ENCODE measurements at regions not wholly inside any gene's neighbourhood (a gene's known extent, or its start where the extent isn't known, plus 50 kb on each side); places are given as distances from the start of the nearest gene placed in this dataset.

GRCh38 chr1:5490635-5491034 is 501.6 kb downstream of the NPHP4 start:
- H3K9me3 ChIP-seq (ENCODE audit: low read length): no peaks in the 10 kb centered on the region
- H3K9ac ChIP-seq (ENCODE audit: low read length): no peak overlapping the region
- H3K36me3 ChIP-seq (ENCODE audit: insufficient read depth, low read length): no peaks in the 10 kb centered on the region
- TF ChIP-seq REST (IDR thresholded peaks at IDR 0.05; ENCODE audit: borderline replicate concordance): no peak
- no peak for TF ChIP-seq CTCF (IDR thresholded peaks at IDR 0.05; ENCODE audit: poor library complexity, severe bottlenecking)
- no peak for TF ChIP-seq RAD21 (conservative IDR thresholded peaks at IDR 0.05)
- TF ChIP-seq SMC3 (conservative IDR thresholded peaks at IDR 0.05; ENCODE audit: poor library complexity): no peak
- no peak for TF ChIP-seq EZH2 (IDR thresholded peaks at IDR 0.05; ENCODE audit: borderline replicate concordance, insufficient read depth, low read length, poor library complexity, severe bottlenecking)
- no peak overlapping the region for H3K4me2 ChIP-seq (ENCODE audit: low read length)
- no peaks in the 10 kb centered on the region for H3K9me2 ChIP-seq (ENCODE audit: insufficient read depth, low read length)
- H3K27ac ChIP-seq (ENCODE audit: low read length): no peak overlapping the region
- H4K20me1 ChIP-seq (ENCODE audit: insufficient read depth): no peaks in the 10 kb centered on the region
- no peaks in the 10 kb centered on the region for H3F3A ChIP-seq (ENCODE audit: insufficient read depth, low read length, poor library complexity, severe bottlenecking)
- H3K79me2 ChIP-seq (replicated peaks; ENCODE audit: insufficient read depth, low read length): no peaks in the 10 kb centered on the region
- no peak overlapping the region for H3K4me3 ChIP-seq (ENCODE audit: low read length)
- no peaks in the 10 kb centered on the region for H3K27me3 ChIP-seq (ENCODE audit: insufficient read depth, low read depth, low read length)
- H2AFZ ChIP-seq (ENCODE audit: low read depth, low read length): no peak overlapping the region

GRCh38 chr1:5488448-5488847 is 503.8 kb downstream of the NPHP4 start:
- Histone ChIP-seq H3K9me2 (ENCODE audit: insufficient read depth, low read length) (no peaks in the 10 kb centered on the region), H3K4me3 (ENCODE audit: low read length) (no peak overlapping the region), H4K20me1 (ENCODE audit: insufficient read depth) (no peaks in the 10 kb centered on the region), H3K9ac (ENCODE audit: low read length) (no peak overlapping the region), H3K27ac (ENCODE audit: low read length) (no peak overlapping the region), H3F3A (ENCODE audit: insufficient read depth, low read length, poor library complexity, severe bottlenecking) (no peaks in the 10 kb centered on the region), H3K36me3 (ENCODE audit: insufficient read depth, low read length) (no peaks in the 10 kb centered on the region), H3K4me2 (ENCODE audit: low read length) (no peak overlapping the region), H2AFZ (ENCODE audit: low read depth, low read length) (no peak overlapping the region), H3K27me3 (ENCODE audit: insufficient read depth, low read depth, low read length) (no peaks in the 10 kb centered on the region), H3K79me2 (replicated peaks; ENCODE audit: insufficient read depth, low read length) (no peaks in the 10 kb centered on the region), H3K9me3 (ENCODE audit: low read length) (no peaks in the 10 kb centered on the region)
- TF ChIP-seq CTCF (IDR thresholded peaks at IDR 0.05; ENCODE audit: poor library complexity, severe bottlenecking) (no peak), RAD21 (conservative IDR thresholded peaks at IDR 0.05) (no peak), MXI1 (conservative IDR thresholded peaks at IDR 0.05; ENCODE audit: poor library complexity, severe bottlenecking) (no peak)
